ENCODE measurements at regions not wholly inside any gene's neighbourhood (a gene's known extent, or its start where the extent isn't known, plus 50 kb on each side); places are given as distances from the start of the nearest gene placed in this dataset.
"Not testable (repeated sequence)": the region's sequence is repeated elsewhere in the genome, so short reads cannot be mapped to it uniquely, and the experiment has no call there.

DNA sequence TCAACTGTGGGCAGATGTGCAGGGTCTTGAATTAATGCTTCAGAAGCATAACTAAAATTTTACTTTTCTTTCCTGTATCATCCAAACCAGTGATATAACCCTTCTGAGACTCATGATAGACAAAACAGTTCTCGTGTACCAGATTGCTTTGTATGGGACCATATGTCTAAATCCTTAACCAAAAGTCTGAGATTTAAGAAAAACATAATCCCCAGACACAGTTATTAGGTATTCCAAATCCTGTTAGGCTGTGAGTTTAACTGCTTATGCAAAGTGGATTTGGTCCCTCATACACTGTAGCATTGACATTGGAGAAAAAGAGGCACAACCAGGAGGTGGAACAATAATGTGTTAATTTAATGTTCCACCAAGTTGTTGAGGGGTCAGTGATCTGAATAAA is 235.0 kb downstream of the PMAIP1 start:
- no peak for DNase-seq (ENCODE audit: low read depth)

DNA sequence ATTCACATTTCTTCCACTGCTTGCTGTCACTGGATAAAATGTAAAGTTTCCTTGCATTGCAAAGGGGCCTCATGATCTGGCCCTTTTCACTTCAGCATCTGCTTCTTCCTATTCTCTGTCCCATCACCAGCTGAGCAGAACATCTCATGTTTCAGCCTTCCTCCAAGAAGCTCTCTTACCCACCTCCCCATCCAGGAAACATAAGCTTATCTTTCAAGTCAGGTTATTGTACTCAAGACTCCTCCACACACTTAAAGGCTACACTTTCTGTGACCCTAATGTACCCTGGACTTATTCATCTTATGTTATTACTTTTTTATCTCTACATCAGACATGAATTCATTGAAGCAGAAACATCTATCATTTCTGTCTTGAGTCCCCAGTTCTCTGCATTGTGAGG is 230.5 kb downstream of the PMAIP1 start:
- no peak for DNase-seq (ENCODE audit: low read depth)

DNA sequence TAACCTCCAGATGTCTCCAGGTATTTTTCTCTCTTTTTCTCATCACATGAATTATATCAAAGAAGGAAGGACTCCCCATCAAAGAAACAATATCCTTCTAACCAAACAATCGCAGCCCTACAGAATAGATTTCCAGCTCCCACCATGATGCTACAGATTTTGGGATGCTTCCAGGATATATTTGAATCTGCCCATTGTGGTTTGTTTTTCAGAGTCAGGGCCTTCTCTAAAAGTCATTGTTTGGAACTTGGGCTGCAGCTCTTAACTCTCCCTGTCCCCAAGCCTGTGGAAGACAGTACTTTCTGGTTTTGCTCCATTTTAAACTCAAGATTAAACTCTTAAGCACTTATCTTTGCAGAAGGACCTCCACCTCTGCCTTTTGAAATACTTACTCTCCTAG is 223.2 kb downstream of the PMAIP1 start:
- no peak for DNase-seq (ENCODE audit: low read depth)

DNA sequence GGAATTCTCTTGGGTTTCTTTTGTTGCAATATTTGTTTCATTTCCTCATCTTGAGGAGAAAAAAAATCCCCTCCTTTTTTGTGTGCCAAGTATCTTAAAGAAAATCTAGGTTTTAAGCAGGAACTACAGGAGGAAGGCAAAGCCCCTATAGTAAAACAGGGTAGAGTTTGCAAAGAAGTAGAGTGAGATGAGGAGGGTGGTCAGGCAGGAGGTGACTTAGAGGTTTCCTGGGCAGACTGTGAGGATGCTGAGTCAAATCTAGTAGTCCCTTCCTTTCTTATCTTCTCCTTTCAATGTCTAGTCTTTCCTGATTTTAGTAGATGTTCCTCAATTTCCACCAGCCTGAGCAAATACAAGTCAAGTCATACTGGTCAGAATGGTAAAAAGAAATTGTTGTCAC is 222.5 kb downstream of the PMAIP1 start:
- no peak for DNase-seq (ENCODE audit: low read depth)

DNA sequence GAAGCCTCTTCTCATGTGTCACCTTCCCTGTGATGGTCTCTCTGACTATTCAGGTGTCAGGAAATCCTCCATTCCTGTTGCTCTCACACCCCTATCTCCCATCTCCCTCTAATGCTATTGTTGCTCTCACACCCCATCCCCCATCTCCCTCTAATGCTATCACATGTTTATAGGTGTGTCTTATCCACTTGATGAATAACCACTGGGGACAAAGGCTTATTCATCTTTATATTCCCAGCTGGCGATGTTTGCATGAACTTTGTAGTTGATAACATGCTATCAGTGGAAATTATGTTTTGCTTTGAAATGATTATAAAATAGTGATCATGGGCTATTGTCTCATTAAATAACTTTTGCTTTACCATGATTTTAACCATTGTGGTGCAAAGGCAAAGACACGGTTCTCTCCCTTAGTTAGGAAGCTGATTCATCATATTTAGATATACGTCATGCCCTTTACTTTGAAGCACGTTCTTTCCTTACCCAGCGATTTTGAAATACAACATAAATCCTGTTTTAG is 220.5 kb downstream of the PMAIP1 start:
- no peak for DNase-seq (ENCODE audit: low read depth)

DNA sequence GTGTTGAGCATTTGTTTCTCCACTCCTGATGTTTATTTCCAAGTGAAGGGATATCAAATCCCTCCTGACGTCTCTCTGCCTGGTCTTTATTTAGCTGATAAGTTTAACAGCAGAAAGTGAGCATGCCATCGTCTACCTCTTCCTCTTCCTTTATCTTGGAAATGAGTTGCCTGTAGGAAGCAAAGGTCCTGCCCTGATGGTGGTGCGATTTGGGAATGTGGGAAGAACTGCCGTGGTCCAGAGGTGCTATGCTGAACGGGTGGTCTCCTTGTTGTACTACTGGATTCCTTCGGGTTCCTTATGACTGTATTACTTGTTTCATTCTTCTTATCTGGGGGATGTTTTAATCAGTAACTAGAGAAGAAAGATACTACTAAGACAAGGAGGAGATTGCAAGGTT is 217.5 kb downstream of the PMAIP1 start:
- DNase-seq (ENCODE audit: low read depth), result no peak

DNA sequence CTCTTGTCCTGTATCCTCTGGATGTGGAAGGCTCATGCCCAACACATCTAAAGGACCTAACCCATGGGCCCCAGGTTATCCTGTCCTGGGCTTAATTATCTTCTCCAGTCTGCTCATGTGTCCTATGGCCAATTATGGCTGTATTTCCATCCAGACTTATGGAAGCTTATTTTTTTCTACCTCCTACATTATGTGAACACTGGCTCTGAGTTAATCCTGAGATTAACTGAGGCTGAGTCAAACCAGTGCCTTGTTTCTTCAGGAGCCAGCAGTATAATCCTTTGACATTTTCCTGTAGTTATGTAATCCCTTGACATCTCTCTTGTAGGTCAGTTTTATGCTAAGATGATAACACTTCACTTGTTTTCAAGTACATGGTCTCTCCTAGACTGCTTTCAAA is 213.6 kb downstream of the PMAIP1 start:
- DNase-seq (ENCODE audit: low read depth), result no peak

DNA sequence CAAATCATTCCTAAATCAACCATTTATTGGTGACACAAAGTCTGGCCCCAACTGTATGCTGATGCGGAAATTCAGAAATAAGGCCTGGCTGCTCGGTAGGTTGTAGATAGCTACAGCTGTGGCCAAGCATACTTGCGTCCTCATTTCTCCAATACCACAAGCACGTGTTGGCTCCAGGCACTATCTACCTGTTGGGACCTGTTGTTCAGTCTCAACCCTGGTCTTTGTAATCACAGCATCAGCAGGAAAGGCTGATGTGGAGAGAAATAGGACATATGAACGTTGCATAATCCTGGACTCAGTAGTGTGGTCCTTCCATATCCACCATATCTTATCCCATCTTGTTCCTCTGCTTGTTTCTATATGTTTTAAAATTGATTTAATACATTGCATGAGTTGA is 212.6 kb downstream of the PMAIP1 start:
- no peak for DNase-seq (ENCODE audit: low read depth)

DNA sequence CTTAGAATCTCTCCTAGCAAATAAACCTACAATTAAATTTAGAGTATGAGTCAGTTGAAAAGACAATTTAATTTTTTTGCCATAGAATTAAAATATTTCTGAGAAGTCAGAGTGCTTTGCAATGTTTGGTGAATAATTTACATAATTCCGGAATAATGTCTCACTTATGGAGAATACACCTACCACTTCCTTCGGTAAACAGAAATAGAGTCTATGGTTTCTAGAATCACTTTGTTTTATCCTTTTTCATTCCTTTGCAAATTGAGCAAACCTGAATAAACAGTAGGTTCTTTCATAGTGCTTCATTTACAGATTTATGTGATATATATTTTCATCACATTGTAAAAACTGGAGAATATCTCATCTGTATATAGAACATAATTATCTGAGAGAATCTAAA is 211.7 kb downstream of the PMAIP1 start:
- DNase-seq (ENCODE audit: low read depth), result no peak

DNA sequence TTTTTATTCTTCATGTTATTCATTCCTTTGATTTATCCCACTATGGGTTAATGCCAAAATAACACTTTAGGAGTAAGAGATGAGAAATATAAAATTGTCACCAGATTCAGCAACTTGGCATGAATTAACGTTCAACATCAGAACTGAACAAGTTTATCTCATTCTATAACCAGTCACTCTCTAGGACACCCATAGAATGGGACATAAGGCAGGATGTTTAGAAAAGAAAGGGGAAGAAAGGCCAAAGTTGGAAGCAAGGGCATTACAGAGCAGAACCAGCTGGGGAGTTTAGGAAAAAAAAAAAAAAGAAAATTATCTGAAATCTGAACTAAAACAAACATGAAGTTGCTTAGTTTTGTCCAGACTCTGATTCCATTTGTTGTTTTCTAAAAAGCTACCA is 211.0 kb downstream of the PMAIP1 start:
- no peak for DNase-seq (ENCODE audit: low read depth)

DNA sequence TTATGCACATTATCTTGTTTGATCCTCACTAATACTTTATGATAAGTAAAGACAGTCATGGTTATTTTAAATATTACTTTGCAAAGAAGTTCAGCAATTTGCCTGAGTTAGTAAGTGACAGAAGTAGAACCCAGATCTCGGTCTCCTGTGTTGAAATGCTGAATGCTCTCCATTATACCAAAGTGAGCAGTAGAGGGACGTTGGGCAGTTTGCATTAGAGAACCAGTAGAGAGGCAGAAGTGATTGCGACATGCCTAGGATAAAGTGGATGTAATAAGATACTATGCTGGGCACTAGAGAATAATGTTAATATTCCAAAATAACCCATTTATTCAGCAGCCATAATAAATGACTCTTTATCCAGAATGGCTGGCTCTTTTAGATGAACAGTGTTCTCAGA is 201.0 kb downstream of the PMAIP1 start:
- no peak for DNase-seq (ENCODE audit: low read depth)

DNA sequence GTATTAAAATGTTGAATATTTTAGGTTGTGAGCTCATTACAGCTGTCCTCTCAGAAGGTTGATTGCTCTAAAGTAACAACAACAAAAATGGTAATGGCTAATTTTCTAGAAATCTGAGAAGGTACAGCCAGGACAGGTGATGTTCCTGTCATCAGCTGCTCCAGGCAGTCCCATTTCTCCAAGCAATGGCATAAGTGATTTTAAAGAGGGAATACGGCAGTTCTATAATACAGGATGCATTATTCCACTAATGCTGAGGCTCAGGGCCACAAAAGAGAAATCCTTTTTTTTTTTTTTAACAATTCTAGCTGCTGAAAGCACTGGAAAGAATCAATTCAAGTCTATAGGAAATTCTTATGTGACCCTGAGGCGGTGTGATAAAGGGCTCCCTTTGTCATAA is 199.9 kb downstream of the PMAIP1 start:
- no peak for DNase-seq (ENCODE audit: low read depth)

DNA sequence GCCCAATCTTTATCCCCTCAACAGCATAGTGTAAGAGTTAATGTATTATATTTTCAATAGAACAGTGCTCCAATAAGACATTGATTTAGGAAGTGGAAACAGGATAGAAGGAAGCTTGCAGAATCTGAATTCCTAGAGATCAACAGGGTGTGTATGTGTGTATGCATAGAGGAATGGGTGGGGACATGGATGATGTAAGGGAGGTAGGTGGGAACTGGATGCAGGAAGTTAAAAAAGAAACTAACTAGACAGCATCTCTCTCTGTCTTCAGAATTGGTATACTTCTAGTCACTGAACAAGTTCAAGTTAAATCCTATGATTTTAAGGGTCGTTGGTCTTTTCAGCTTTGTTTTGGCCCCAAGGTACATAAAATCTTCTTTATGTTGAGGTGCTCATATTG is 196.6 kb downstream of the PMAIP1 start:
- no peak for DNase-seq (ENCODE audit: low read depth)

DNA sequence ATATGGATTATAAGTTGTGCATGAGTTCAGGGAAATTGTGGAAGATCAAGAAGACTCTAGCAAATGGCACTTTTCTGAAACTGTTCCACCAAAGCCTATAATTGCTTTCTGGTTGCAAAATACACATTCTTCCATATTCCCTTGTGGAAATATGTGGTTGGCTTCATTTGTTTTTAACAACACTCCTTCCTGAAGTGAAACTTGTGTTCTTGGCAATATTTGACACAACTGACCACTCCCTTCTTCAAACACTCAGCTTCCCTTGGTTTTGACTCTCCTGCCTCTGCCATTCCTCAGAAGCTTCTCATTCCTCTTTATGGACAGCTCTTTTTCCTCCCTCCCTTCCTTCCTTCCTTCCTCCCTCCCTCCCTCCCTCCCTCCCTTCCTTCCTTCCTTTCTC is 192.3 kb downstream of the PMAIP1 start:
- no peak for DNase-seq (ENCODE audit: low read depth)

DNA sequence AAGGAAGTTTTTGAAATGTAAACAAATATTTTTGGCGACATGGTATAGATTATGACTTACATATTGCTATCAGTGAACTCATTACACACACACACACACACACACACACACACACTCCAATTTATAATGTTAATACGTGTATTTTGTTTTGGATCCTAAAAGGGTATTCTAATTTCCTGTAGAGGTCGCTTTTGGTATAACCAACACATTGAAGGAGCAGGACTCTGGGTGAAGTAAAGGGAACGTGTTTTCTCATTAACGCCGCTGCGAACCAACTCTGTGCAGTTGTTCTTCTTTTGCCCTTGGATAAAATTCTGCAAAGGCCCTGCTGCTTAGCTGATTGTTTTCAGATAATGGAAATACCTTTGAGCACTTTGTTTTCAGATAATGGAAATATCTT is 190.4 kb downstream of the PMAIP1 start:
- DNase-seq (ENCODE audit: low read depth), result no peak

DNA sequence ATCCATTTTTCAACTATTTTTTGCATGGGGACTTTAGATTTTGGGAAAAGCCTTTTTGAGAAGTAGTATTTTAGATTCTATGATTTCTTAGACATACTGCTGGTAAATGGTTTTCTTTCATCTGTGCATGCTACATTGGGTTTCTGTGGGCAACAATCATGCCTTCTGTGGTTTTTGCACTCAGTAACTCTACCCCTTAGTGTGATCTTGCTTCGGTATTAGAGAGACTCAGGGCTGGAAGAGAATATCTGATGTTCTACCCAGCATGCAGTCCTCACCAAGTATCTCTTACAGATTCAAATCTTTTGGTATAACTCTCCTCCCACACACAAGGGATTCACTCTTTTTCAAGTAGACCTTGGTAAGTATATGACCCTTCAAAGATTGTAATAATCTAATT is 183.0 kb downstream of the PMAIP1 start:
- DNase-seq (ENCODE audit: low read depth), result no peak

DNA sequence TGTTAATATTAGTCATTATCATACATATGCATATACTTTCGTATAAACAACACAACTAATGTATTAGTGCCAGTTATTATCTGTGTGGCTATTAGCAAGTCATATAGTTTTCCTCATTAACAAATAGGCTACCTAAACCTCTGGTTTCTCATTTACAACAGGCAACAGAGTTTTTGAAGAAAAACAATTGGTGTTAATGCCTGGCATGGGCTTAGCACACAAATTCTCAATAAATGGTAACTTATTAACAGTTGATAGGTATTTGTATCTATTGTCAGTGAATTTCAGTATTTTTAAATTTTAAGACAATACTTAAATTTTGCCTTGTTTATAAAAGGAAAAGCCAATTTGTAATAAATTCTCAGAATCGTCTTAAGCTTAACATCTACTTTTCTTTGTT is 182.5 kb downstream of the PMAIP1 start:
- no peak for DNase-seq (ENCODE audit: low read depth)

DNA sequence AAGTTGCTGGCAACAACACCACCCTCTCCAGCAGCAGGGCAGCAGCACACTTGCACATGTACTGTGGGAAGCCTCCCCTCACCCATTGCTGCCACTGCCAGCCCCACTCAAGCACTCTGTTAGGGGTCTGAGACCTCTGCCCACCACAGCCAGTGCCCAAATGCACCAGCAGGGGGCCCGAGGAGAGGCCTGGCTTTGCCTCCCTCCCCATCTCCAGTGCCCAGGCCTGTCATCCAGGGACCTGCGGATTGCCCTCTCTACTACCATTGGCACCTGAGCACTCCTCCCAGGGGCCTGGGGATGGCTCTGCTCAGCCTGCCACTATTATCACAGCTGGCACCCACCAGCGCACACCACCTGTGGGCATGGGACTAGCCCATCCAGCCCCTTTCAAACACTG is 175.7 kb downstream of the PMAIP1 start:
- DNase-seq (ENCODE audit: low read depth), result no peak

DNA sequence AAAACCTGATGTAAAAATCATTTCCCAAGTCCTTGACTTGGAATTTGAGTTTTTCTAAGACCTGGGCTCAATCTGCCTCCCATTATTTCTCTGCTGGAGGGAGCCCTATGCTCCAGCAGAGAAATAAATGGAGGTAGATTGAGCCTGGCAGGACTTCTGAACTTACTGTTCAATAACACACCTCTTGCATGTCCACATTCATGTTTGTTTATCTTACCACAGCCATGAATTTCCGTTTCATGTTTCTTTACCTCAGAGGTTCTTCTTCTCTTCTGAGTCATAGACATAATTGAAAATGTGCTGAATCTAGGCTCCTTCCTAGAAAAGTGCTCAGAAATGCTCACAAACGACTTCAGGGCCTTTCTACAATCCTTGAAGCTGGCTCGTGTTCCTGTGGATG is 170.8 kb downstream of the PMAIP1 start:
- no peak for DNase-seq (ENCODE audit: low read depth)

DNA sequence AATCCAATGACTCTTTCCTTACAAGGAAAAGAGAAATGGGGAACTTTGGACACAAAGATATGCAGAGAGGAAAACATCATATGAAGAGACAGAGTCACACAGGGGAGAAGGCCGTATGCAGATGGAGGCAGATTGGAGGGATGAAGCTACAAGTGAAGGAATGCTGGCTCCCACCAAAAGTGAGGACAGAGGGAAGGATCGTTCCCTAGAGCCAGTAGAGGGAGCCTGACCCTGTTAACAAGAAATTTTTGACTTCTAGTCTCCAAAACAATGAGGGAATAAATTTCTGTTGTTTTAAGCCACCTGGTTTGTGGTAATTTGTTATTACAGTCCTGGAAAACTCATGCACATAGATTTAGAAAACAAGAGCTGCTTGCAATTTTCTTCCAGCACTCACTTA is 169.3 kb downstream of the PMAIP1 start:
- DNase-seq (ENCODE audit: low read depth), result no peak

DNA sequence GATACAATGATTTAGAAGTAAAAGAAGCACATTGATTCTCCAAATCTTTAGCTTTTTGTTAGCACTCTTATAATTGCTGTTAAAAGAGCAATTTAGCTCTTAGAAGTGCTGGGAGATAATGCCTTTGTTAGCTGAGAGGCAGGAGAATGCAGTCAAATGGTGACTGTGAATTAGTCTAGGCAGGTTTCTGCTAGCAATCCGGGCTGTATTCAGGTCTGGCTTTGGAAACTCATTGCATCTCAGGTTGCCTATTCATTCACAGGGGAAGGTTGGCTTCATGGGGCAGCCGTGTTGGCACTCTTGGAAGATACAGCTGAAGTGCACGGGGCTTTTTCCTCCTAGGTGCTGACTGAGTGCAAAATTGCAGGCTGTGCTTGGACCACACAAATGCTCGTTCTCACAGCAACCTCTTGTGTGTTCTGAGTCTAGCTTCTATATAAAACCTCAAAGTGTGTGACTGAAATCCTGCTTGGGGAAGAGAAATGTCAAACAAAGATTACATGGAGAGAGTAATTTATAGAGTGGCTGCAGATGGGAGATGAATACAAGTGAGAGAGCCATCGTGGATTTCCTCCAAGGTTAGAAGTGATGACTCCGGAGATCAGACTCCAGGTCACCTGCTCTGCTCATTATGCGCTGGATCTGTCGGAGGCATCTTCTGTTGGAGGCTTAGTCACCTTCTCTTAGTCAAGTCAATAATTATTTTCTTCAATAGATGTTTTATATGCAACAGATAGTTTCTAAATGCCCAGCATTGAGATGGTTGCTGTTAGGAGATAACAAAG is 167.8 kb downstream of the PMAIP1 start:
- DNase-seq (ENCODE audit: low read depth), result no peak

DNA sequence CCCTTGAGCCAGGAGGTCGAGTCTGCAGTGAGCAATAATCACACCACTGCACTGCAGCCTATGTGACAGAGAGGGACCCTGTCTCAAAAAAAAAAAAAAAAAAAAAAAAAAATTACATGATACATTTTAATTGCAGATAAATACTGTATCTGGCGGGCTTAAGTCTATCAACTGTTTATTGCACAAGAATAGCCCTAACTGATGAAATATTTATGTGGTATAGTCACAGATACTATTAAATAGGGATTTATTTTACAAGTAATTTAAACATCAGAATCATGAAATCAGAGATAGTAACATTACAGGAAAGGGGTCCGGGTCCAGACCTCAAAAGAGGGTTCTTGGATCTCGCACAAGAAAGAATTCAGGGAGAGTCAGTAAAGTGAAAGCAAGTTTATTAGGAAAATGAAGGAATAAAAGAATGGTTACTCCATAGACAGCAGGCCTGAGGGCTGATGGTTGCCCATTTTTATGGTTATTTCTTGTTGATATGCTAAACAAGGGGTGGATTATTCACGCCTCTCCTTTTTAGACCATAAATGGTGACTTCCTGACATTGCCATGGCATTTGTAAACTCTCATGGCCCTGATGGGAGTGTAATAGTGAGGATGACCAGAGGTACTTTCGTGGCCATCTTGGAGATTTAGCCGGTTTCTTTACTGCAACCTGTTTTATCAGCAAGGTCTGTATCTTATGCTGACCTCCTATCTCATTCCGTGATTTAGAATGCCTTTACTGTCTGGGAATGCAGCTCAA is 166.6 kb downstream of the PMAIP1 start:
- no peak for DNase-seq (ENCODE audit: low read depth)

DNA sequence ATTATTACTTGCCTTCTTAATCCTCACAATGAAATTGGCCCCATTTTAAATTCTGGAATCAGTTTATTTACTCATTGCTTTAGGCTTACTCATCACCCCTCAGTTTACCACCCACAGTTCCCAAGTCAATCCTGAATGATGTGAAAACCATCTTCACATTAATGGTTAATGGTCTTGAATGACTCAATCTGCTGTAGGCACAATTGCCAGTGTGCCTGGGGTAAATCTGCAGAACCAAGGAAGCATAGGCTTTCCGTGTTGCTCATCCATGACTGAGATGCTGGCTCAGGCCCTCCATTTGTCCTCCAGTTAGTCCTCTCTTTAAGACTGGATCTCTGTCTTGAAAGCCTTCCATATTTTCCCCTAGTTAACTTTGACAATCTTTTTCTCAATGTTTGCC is 164.5 kb downstream of the PMAIP1 start:
- no peak for DNase-seq (ENCODE audit: low read depth)

DNA sequence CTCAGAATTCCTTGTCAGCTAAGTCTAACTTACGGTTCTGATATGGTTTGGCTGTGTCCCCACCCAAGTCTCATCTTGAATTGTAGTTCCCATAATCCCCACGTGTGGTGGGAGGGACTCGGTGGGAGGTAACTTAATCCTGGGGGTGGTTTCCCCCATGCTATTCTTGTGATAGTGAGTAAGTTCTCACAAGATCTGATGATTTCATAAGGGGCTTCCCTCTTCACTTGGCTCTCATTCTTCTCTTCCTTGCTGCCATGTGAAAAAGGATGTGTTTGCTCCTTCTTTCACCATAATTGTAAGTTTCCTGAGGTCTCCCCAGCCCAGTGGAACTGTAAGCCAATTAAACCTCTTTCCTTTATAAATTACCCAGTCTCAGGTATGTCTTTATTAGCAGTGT is 163.0 kb downstream of the PMAIP1 start:
- DNase-seq (ENCODE audit: low read depth), result not testable (repeated sequence)

Data from stimulated activated CD4-positive, alpha-beta T cell treated with anti-CD3 and anti-CD28 coated beads, Interleukin-2, amount 100 ng/mL, for 4 hours (primary cell).